DOHH2 (cell line): ENCODE measurements at regions not wholly inside any gene's neighbourhood (a gene's known extent, or its start where the extent isn't known, plus 50 kb on each side); places are given as distances from the start of the nearest gene placed in this dataset.

Experiments used
- H3F3A ChIP-seq: fragments of 200-600 bp; sonication (generic), shearing (Covaris generic); 2 replicates; pipeline ENCODE4 v1.6.0; 2016; ENCODE audit warnings: antibody characterized with exemption, mild to moderate bottlenecking; ENCODE audit not compliant: control insufficient read depth, insufficient read depth
- H3K27ac ChIP-seq: fragments of 200-600 bp; sonication (generic); 2 replicates; pipeline ENCODE4 v1.5.1; 2014; ENCODE audit warnings: low read depth, mild to moderate bottlenecking, low read length, moderate library complexity
- H3K27me3 ChIP-seq: fragments of 200-600 bp; sonication (generic); 2 replicates; pipeline ENCODE4 v1.6.1; 2014; ENCODE audit warnings: mild to moderate bottlenecking, low read length, mixed read lengths; ENCODE audit not compliant: control insufficient read depth
- H3K36me3 ChIP-seq: fragments of 200-600 bp; sonication (generic); 2 replicates; pipeline ENCODE4 v1.6.1; 2014; ENCODE audit warnings: mild to moderate bottlenecking, low read length, moderate library complexity, mixed read lengths; ENCODE audit not compliant: control insufficient read depth
- H3K4me1 ChIP-seq: fragments of 200-600 bp; sonication (generic); 2 replicates; pipeline ENCODE4 v1.6.1; 2014; ENCODE audit warnings: mild to moderate bottlenecking, low read length, mixed read lengths; ENCODE audit not compliant: control insufficient read depth
- H3K4me2 ChIP-seq: fragments of 200-600 bp; sonication (generic); 2 replicates; pipeline ENCODE4 v1.6.0; 2014; ENCODE audit warnings: mild to moderate bottlenecking, low read length, moderate library complexity
- H3K4me3 ChIP-seq: fragments of 200-600 bp; sonication (generic); 2 replicates; pipeline ENCODE4 v1.5.1; 2014; ENCODE audit warnings: mild to moderate bottlenecking, low read length, mixed read lengths
- H3K79me2 ChIP-seq: fragments of 200-600 bp; sonication (generic); 2 replicates; pipeline ENCODE4 v1.6.1; 2014; ENCODE audit warnings: mild to moderate bottlenecking, low read length, mixed read lengths; ENCODE audit not compliant: control insufficient read depth
- H3K9me2 ChIP-seq: fragments of 200-600 bp; sonication (generic); replicated peaks from 2 replicates; pipeline ENCODE4 v1.6.1; 2014; ENCODE audit warnings: mild to moderate bottlenecking, low read length, mixed read lengths; ENCODE audit not compliant: control insufficient read depth
- H3K9me3 ChIP-seq: fragments of 200-600 bp; sonication (generic); 2 replicates; pipeline ENCODE4 v1.6.1; 2014; ENCODE audit warnings: antibody characterized with exemption, low read length, mixed read lengths; ENCODE audit not compliant: control insufficient read depth, insufficient read depth
- H4K20me1 ChIP-seq: fragments of 200-600 bp; sonication (generic); 2 replicates; pipeline ENCODE4 v1.6.0; 2014; ENCODE audit warnings: low read depth, mild to moderate bottlenecking, antibody characterized with exemption, low read length, moderate library complexity; ENCODE audit not compliant: control insufficient read depth, insufficient read depth
- CTCF ChIP-seq: fragments of 200-600 bp; sonication (generic); IDR thresholded peaks from one replicate; pipeline ENCODE4 v1.5.1; 2014; ENCODE audit warnings: antibody characterized with exemption, mild to moderate bottlenecking, low read depth, low read length; ENCODE audit not compliant: poor library complexity, severe bottlenecking
- EZH2phosphoT487 ChIP-seq: fragments of 200-600 bp; sonication (generic); IDR thresholded peaks from 2 replicates; pipeline ENCODE4 v1.6.1; 2017; ENCODE audit warnings: borderline replicate concordance, mild to moderate bottlenecking, antibody characterized with exemption, low read length, moderate library complexity, mixed read lengths

GRCh38 chr5:174159327-174160114 is 114.0 kb downstream of the NSG2 start:
- Histone ChIP-seq H3F3A (no peaks in the 10 kb centered on the region), H3K9me2 (no peaks in the 10 kb centered on the region), H3K27me3 (no peaks in the 10 kb centered on the region), H3K4me3 (no peak overlapping the region), H3K9me3 (no peaks in the 10 kb centered on the region), H3K4me1 (no peaks in the 10 kb centered on the region), H3K79me2 (no peaks in the 10 kb centered on the region), H4K20me1 (no peaks in the 10 kb centered on the region), H3K4me2 (no peak overlapping the region), H3K36me3 (no peaks in the 10 kb centered on the region), H3K27ac (no peak overlapping the region)
- TF ChIP-seq EZH2phosphoT487 (no peak), CTCF (no peak)

GRCh38 chr5:174165406-174165805 is 119.9 kb downstream of the NSG2 start:
- H3F3A ChIP-seq, result no peaks in the 10 kb centered on the region
- H3K79me2 ChIP-seq, result no peaks in the 10 kb centered on the region
- no peaks in the 10 kb centered on the region for H3K4me1 ChIP-seq
- H3K27ac ChIP-seq, result no peak overlapping the region
- no peaks in the 10 kb centered on the region for H3K9me3 ChIP-seq
- H3K9me2 ChIP-seq, result no peaks in the 10 kb centered on the region
- H3K27me3 ChIP-seq, result no peaks in the 10 kb centered on the region
- no peak for TF ChIP-seq CTCF
- no peak for TF ChIP-seq EZH2phosphoT487
- H3K4me2 ChIP-seq, result no peak overlapping the region
- no peak overlapping the region for H3K4me3 ChIP-seq
- no peaks in the 10 kb centered on the region for H3K36me3 ChIP-seq
- no peaks in the 10 kb centered on the region for H4K20me1 ChIP-seq

GRCh38 chr5:174166231-174167079 is 120.9 kb downstream of the NSG2 start:
- no peaks in the 10 kb centered on the region for H3K79me2 ChIP-seq
- H4K20me1 ChIP-seq, result no peaks in the 10 kb centered on the region
- no peak overlapping the region for H3K4me3 ChIP-seq
- H3K27ac ChIP-seq, result no peak overlapping the region
- H3K9me3 ChIP-seq, result no peaks in the 10 kb centered on the region
- no peaks in the 10 kb centered on the region for H3K27me3 ChIP-seq
- no peak for TF ChIP-seq CTCF
- no peaks in the 10 kb centered on the region for H3K4me1 ChIP-seq
- no peaks in the 10 kb centered on the region for H3K36me3 ChIP-seq
- H3K4me2 ChIP-seq, result no peak overlapping the region
- no peaks in the 10 kb centered on the region for H3F3A ChIP-seq
- H3K9me2 ChIP-seq, result no peaks in the 10 kb centered on the region
